ENCODE measurements at regions not wholly inside any gene's neighbourhood (a gene's known extent, or its start where the extent isn't known, plus 50 kb on each side); places are given as distances from the start of the nearest gene placed in this dataset.
"Not testable (repeated sequence)": the region's sequence is repeated elsewhere in the genome, so short reads cannot be mapped to it uniquely, and the experiment has no call there.

DNA sequence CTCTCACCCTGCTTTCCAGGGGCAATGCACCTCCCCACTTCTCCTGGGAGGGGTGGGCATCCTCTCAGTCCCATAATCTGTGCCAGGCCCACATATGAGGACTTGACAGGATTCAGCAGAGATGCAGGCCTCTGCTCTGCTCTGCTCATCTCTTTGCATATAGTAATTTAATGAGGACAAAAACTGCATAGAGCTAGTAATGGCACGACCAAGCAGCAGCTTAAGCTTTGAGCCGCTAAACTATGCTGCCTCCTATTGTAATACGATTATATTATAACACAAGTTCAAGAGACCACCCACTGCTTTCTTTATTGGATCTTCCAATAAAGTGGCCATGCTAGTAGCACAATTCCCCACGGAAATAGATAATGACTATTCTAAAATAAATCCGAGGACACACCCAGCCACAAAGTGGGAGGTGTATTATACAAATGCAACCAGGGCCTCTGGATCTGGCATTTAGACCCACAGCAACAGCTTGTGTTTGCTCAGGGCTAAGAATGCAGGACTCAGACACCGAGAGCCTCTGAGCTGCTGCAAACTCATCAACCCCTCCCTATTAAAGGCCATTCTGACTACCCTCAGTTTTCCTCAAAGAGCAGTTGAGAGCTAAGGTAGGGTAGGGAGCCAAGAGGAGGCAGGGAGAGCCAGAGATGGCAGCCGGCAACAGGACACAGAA, 93.6 kb upstream of the PLGLB2 start:
- H3K9me3 ChIP-seq (ENCODE audit: control insufficient read depth, insufficient read depth, low read length); DNase-seq (ENCODE audit: low read depth in 4 of 6, low spot score in 6 of 6); H3K4me3 ChIP-seq (ENCODE audit: low read depth, low read length); H3K27ac ChIP-seq (ENCODE audit: low read depth, low read length); H3K27me3 ChIP-seq (ENCODE audit: control insufficient read depth, insufficient read depth, low read length); H3K4me1 ChIP-seq (ENCODE audit: control insufficient read depth, insufficient read depth, low read length); H3K36me3 ChIP-seq (ENCODE audit: control insufficient read depth, insufficient read depth, low read length): not testable (repeated sequence)
- no CpG with 5 or more reads among the region's 7 CpGs for WGBS (ENCODE audit: insufficient coverage)

DNA sequence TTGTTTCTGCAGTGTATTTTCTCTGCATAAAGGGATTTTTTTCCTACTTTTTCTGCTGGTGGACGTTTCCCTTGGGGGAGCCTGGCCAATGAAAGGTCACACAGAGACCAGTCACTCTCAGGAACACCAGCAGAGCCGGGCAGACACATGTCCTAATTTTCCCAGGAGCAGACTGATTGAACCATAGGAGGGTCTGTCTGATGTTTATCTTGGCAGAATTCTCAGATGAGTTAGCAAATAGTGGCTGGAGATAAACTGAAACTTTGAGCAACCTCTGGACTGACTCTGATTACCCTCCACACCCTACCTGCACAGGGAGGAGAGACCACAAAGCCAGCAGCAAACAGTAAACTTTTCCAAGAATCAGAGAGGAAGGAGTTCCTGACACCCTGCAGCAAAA, 90.0 kb upstream of the PLGLB2 start:
- not testable (repeated sequence) for DNase-seq (ENCODE audit: low read depth in 4 of 6, low spot score in 6 of 6); H3K4me3 ChIP-seq (ENCODE audit: low read depth, low read length); H3K4me1 ChIP-seq (ENCODE audit: control insufficient read depth, insufficient read depth, low read length); H3K27ac ChIP-seq (ENCODE audit: low read depth, low read length); H3K9me3 ChIP-seq (ENCODE audit: control insufficient read depth, insufficient read depth, low read length); H3K27me3 ChIP-seq (ENCODE audit: control insufficient read depth, insufficient read depth, low read length); H3K36me3 ChIP-seq (ENCODE audit: control insufficient read depth, insufficient read depth, low read length)
- no CpG with 5 or more reads among the region's 2 CpGs for WGBS (ENCODE audit: insufficient coverage)

- H3K27me3 ChIP-seq (ENCODE audit: control insufficient read depth, insufficient read depth, low read length); H3K4me1 ChIP-seq (ENCODE audit: control insufficient read depth, insufficient read depth, low read length); H3K27ac ChIP-seq (ENCODE audit: low read depth, low read length); DNase-seq (ENCODE audit: low read depth in 4 of 6, low spot score in 6 of 6); H3K36me3 ChIP-seq (ENCODE audit: control insufficient read depth, insufficient read depth, low read length); H3K4me3 ChIP-seq (ENCODE audit: low read depth, low read length); H3K9me3 ChIP-seq (ENCODE audit: control insufficient read depth, insufficient read depth, low read length): not testable (repeated sequence)
- WGBS (ENCODE audit: insufficient coverage) = no CpG with 5 or more reads among the region's 7 CpGs
Observed at GRCh38 chr2:87658357-87658756, 89.5 kb upstream of the PLGLB2 start.

DNA sequence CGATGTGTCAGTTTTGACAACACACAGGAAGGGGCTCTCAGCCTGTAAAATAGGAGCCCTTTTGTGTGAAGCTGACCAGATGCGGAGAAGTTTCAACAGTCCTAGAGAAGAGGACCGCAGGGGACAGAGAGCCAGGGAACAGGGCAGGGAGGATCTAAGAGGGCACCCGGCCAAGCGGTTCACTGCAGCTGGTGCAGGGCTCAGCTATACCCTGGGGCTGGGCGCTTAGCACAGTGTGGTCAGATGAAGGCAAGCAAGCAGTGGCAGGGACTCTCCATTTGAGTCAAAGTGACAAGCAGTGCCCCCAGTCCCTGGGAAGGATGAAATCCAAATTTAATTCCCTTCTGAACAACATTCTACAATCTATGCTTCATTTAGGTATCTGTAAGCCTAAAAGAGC, 88.9 kb upstream of the PLGLB2 start:
- not testable (repeated sequence) for DNase-seq (ENCODE audit: low read depth in 4 of 6, low spot score in 6 of 6); H3K9me3 ChIP-seq (ENCODE audit: control insufficient read depth, insufficient read depth, low read length); H3K4me3 ChIP-seq (ENCODE audit: low read depth, low read length); H3K36me3 ChIP-seq (ENCODE audit: control insufficient read depth, insufficient read depth, low read length); H3K27me3 ChIP-seq (ENCODE audit: control insufficient read depth, insufficient read depth, low read length); H3K4me1 ChIP-seq (ENCODE audit: control insufficient read depth, insufficient read depth, low read length); H3K27ac ChIP-seq (ENCODE audit: low read depth, low read length)
- 94% methylated on average over 3 of the region's 6 CpGs for WGBS (ENCODE audit: insufficient coverage)

DNA sequence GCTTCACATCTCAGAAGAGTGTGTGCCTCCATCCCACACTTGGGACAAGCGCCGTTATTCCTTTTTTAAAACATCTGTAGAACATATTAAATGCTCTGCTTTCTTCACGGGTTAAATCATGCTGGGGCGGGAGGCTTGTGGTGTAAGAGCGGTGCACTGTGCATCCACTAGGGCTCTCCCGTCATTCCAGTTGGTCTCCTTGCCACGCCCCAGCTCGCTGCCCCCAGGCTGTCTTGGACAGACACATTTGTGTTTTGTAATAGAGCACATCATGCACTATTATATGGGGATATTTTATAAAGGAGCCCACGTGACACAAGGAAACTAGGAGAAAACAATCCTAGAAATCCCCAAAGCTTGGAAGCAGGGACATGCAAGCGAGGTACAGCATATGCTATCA, 87.7 kb upstream of the PLGLB2 start:
- not testable (repeated sequence) for DNase-seq (ENCODE audit: low read depth in 4 of 6, low spot score in 6 of 6); H3K4me1 ChIP-seq (ENCODE audit: control insufficient read depth, insufficient read depth, low read length); H3K36me3 ChIP-seq (ENCODE audit: control insufficient read depth, insufficient read depth, low read length); H3K27me3 ChIP-seq (ENCODE audit: control insufficient read depth, insufficient read depth, low read length); H3K4me3 ChIP-seq (ENCODE audit: low read depth, low read length); H3K9me3 ChIP-seq (ENCODE audit: control insufficient read depth, insufficient read depth, low read length); H3K27ac ChIP-seq (ENCODE audit: low read depth, low read length)
- no CpG with 5 or more reads among the region's 10 CpGs for whole genome bisulfite sequencing (ENCODE audit: insufficient coverage)

DNA sequence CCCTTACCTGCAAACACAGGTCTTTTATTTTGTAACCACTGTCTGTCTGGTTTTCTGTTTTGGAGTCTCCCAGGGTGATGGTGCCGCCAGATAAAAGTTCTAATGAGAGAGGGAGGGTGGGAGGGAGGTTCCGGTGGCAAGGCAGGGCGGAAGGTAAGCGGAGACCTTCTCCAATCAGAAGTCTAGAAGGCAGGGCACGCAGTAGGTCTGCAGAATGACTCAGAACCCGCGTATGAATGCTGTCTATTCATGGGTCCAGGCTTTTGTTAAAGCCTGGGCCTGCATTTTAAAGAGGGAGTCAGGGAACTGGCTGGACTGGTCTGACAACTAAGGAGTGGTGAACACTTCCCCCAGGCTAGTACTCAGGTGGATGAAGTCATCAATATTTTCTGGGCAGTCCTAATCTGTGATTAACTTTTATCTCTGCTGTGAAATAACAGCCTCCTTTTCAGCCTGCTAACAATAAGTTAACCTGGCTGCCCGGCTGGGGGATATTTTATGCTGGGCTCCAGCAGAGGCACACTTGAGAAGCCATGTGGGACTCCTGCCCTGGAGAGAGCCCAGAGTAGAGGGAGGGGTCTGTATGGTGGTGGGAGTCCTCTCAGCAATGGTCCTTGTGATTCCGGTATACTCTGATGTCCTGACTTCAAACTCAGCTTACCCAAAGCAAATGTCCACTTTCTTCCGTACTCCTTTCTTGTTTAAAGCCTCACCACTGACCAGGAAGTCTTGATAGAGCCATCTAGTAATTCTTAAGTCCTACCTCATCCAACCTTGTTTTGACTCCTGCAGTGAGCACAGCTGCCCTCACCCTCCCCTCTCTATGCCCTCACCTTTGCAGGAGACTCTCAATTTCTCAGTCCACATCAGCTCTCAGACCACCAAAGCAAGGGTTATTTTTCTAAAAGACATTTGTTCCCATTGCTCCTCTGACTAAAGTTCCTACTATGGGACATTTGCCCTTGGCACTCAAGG, 85.3 kb upstream of the PLGLB2 start:
- not testable (repeated sequence) for H3K4me3 ChIP-seq (ENCODE audit: low read depth, low read length); H3K27ac ChIP-seq (ENCODE audit: low read depth, low read length); H3K9me3 ChIP-seq (ENCODE audit: control insufficient read depth, insufficient read depth, low read length); H3K4me1 ChIP-seq (ENCODE audit: control insufficient read depth, insufficient read depth, low read length); DNase-seq (ENCODE audit: low read depth in 4 of 6, low spot score in 6 of 6); H3K36me3 ChIP-seq (ENCODE audit: control insufficient read depth, insufficient read depth, low read length); H3K27me3 ChIP-seq (ENCODE audit: control insufficient read depth, insufficient read depth, low read length)
- 85% methylated on average over 4 of the region's 10 CpGs for WGBS (ENCODE audit: insufficient coverage)

DNA sequence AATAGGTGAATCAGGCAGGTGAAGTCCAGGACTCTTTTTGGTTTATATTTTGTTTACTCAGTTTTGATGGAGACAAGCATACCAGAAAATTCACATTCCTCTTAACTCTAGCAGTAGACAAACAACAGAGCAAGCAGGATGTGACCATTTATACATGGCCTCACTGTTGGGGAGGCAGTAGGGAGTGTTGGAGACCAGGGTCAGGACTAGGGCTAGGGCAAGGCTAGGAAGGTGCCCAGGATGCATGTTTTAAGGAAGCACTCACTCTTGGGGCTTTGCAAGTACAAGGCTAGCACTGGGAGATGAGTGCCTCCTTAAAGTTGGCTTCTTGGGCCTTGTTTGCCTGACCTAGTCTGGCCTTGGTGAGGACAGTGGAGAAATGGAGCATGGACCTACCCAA, 84.5 kb upstream of the PLGLB2 start:
- not testable (repeated sequence) for H3K27ac ChIP-seq (ENCODE audit: low read depth, low read length); H3K36me3 ChIP-seq (ENCODE audit: control insufficient read depth, insufficient read depth, low read length); H3K4me1 ChIP-seq (ENCODE audit: control insufficient read depth, insufficient read depth, low read length); DNase-seq (ENCODE audit: low read depth in 4 of 6, low spot score in 6 of 6); H3K27me3 ChIP-seq (ENCODE audit: control insufficient read depth, insufficient read depth, low read length); H3K4me3 ChIP-seq (ENCODE audit: low read depth, low read length); H3K9me3 ChIP-seq (ENCODE audit: control insufficient read depth, insufficient read depth, low read length)

DNA sequence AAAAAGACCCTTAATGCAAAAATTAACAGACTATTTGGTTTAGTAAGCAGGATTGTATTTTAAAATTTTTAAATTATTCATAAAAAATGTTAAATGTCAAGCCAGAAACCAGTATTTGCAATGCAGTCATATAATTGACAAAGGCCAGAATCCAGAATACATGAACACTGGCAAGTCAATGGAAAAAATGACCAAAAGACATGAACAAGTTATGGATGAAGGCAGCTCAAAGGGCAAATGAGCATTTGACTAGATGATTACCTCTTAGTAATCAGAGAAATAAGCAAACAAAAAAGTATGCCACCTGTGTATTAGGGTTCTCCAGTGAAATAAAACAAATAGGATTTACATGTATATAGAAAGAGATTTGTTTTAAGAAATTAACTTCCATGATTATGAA, 80.9 kb upstream of the PLGLB2 start:
- not testable (repeated sequence) for H3K27ac ChIP-seq (ENCODE audit: low read depth, low read length); H3K27me3 ChIP-seq (ENCODE audit: control insufficient read depth, insufficient read depth, low read length); DNase-seq (ENCODE audit: low read depth in 4 of 6, low spot score in 6 of 6)

DNA sequence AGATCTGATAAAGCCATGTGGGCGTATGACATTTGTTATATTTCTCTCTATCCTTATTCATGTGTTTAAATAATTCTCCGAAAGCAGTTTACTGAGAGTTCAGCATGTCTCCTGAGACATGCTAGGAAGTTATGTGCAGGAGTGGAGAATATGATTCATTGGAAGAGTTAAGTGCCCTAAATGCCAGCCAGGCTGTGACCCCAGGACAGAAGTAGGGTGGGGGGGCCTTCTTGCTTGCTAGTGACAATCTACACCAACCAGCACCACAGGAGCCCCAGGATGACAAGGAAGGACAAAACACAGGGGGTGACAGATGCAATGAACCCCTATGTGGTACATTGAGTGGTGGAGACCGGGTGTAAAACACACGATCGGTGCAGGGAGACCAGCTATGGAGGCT, 79.5 kb upstream of the PLGLB2 start:
- WGBS (ENCODE audit: insufficient coverage) = no CpG with 5 or more reads among the region's 5 CpGs
- H3K9me3 ChIP-seq (ENCODE audit: control insufficient read depth, insufficient read depth, low read length); DNase-seq (ENCODE audit: low read depth in 4 of 6, low spot score in 6 of 6); H3K4me1 ChIP-seq (ENCODE audit: control insufficient read depth, insufficient read depth, low read length); H3K27ac ChIP-seq (ENCODE audit: low read depth, low read length); H3K36me3 ChIP-seq (ENCODE audit: control insufficient read depth, insufficient read depth, low read length); H3K4me3 ChIP-seq (ENCODE audit: low read depth, low read length); H3K27me3 ChIP-seq (ENCODE audit: control insufficient read depth, insufficient read depth, low read length): not testable (repeated sequence)

More for the DNA sequence above, 80.9 kb upstream of the PLGLB2 start:
- H3K4me1 ChIP-seq (ENCODE audit: control insufficient read depth, insufficient read depth, low read length); H3K36me3 ChIP-seq (ENCODE audit: control insufficient read depth, insufficient read depth, low read length); H3K9me3 ChIP-seq (ENCODE audit: control insufficient read depth, insufficient read depth, low read length); H3K4me3 ChIP-seq (ENCODE audit: low read depth, low read length): not testable (repeated sequence)

DNA sequence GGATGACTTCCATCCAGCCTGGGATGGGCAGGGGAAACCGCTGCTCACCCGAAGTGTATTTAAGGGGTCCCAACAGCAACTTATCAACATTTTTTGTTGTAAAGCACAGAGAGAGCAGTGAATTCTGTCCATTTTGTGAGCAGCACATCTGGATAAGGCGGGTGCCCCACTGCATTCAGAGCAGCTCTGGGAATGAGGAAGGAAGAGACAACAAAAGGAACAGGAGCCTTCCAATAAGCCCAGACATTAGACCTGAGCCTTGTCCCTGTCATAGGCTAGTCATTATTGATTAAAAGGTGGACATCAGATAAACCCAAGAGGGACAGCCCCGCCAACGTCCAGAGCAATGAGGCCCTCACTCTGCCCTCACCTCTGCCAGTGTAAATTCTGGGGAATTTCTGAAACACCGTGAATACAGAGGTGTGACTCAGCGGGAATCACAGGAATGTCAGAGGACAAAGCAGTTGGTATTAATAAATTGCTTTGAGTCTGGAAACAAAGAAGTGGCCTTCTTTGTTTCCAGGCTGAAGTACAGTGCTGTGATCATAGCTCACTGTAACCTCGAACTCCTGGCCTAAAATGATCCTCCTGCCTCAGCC, 78.2 kb upstream of the PLGLB2 start:
- not testable (repeated sequence) for H3K27ac ChIP-seq (ENCODE audit: low read depth, low read length); H3K9me3 ChIP-seq (ENCODE audit: control insufficient read depth, insufficient read depth, low read length); H3K27me3 ChIP-seq (ENCODE audit: control insufficient read depth, insufficient read depth, low read length); H3K4me1 ChIP-seq (ENCODE audit: control insufficient read depth, insufficient read depth, low read length); H3K4me3 ChIP-seq (ENCODE audit: low read depth, low read length); H3K36me3 ChIP-seq (ENCODE audit: control insufficient read depth, insufficient read depth, low read length); DNase-seq (ENCODE audit: low read depth in 4 of 6, low spot score in 6 of 6)
- no CpG with 5 or more reads among the region's 8 CpGs for WGBS (ENCODE audit: insufficient coverage)

All from spinal cord (tissue), 9 donors.